HAP-1 (cell line): ENCODE measurements at regions not wholly inside any gene's neighbourhood (a gene's known extent, or its start where the extent isn't known, plus 50 kb on each side); places are given as distances from the start of the nearest gene placed in this dataset.
"Not testable (repeated sequence)": the region's sequence is repeated elsewhere in the genome, so short reads cannot be mapped to it uniquely, and the experiment has no call there.

Experiments used
- DNase-seq, 2 experiments: peaks; one replicate each; pipeline ENCODE4 v3.0.0-alpha.2; 2016 to 2020; ENCODE audit warnings: low spot score in 2 of 2
- H3K27me3 ChIP-seq: fragments of 250-450 bp; sonication (Bioruptor Pico); 2 replicates; pipeline ENCODE4 v1.5.1; 2020; ENCODE audit warnings: low read depth, mild to moderate bottlenecking, moderate library complexity
- H3K36me3 ChIP-seq: fragments of 250-450 bp; sonication (Bioruptor Pico); replicated peaks from 2 replicates; pipeline ENCODE4 v1.5.1; 2020; ENCODE audit warnings: mild to moderate bottlenecking
- H3K4me1 ChIP-seq: fragments of 250-450 bp; sonication (Bioruptor Pico); 2 replicates; pipeline ENCODE4 v1.5.1; 2020; ENCODE audit warnings: mild to moderate bottlenecking
- H3K4me3 ChIP-seq: fragments of 250-450 bp; sonication (Bioruptor Pico); 2 replicates; pipeline ENCODE4 v1.5.1; 2020; ENCODE audit warnings: mild to moderate bottlenecking, moderate library complexity
- H3K9me3 ChIP-seq: fragments of 250-450 bp; sonication (Bioruptor Pico); 2 replicates; pipeline ENCODE4 v1.5.1; 2020; ENCODE audit warnings: mild to moderate bottlenecking, moderate library complexity
- in situ Hi-C: fragments of 300-500 bp; cut with MboI; formaldehyde crosslinking; loops from 3 replicates; pipeline ENCODE4 v1.14.3; 2020; ENCODE audit warnings: low sequenced_read_pairs, inconsistent platforms, mixed read lengths

- H3K27me3 ChIP-seq, H3K9me3 ChIP-seq, in situ Hi-C loops, H3K4me3 ChIP-seq, DNase-seq, H3K36me3 ChIP-seq: not testable (repeated sequence)
- peaks cover 33% of the 10 kb centered on the region for H3K4me1 ChIP-seq
These were observed 79.6 kb upstream of the HES1 start for GRCh38 chr3:194056323-194056722.

- DNase-seq = no peak
- Histone ChIP-seq H3K36me3 (no peaks in the 10 kb centered on the region), H3K27me3 (no peaks in the 10 kb centered on the region), H3K4me3 (no peak overlapping the region), H3K4me1 (peaks cover 38% of the 10 kb centered on the region), H3K9me3 (no peaks in the 10 kb centered on the region)
- in situ Hi-C loops = no loop called here
These were observed 79.1 kb upstream of the HES1 start for GRCh38 chr3:194056731-194057415.

GRCh38 chr3:194057570-194058188, 78.3 kb upstream of the HES1 start:
- Histone ChIP-seq H3K4me1 (peaks cover 41% of the 10 kb centered on the region), H3K27me3 (no peaks in the 10 kb centered on the region), H3K9me3 (no peaks in the 10 kb centered on the region), H3K4me3 (peak overlapping the region; percentile 13), H3K36me3 (no peaks in the 10 kb centered on the region)
- in situ Hi-C loops = no loop called here
- no peak for DNase-seq

GRCh38 chr3:194058189-194058571, 77.8 kb upstream of the HES1 start:
- in situ Hi-C loops = no loop called here
- Histone ChIP-seq H3K4me3 (peak overlapping the region; percentile 13), H3K9me3 (no peaks in the 10 kb centered on the region), H3K4me1 (peaks cover 41% of the 10 kb centered on the region), H3K36me3 (no peaks in the 10 kb centered on the region), H3K27me3 (no peaks in the 10 kb centered on the region)
- DNase-seq = peak; percentile 81 to 93

- no peak overlapping the region for H3K4me3 ChIP-seq
- in situ Hi-C loops = no loop called here
- no peaks in the 10 kb centered on the region for H3K27me3 ChIP-seq
These were observed 77.2 kb upstream of the HES1 start for GRCh38 chr3:194058753-194059152.

GRCh38 chr3:194061421-194062030, 74.4 kb upstream of the HES1 start:
- Histone ChIP-seq H3K9me3 (no peaks in the 10 kb centered on the region), H3K4me3 (no peak overlapping the region), H3K4me1 (peaks cover 31% of the 10 kb centered on the region), H3K36me3 (no peaks in the 10 kb centered on the region), H3K27me3 (no peaks in the 10 kb centered on the region)
- in situ Hi-C loops = no loop called here
- no peak for DNase-seq

More at GRCh38 chr3:194058753-194059152, 77.2 kb upstream of the HES1 start:
- no peak for DNase-seq
- Histone ChIP-seq H3K36me3 (no peaks in the 10 kb centered on the region), H3K9me3 (no peaks in the 10 kb centered on the region), H3K4me1 (peaks cover 41% of the 10 kb centered on the region)

GRCh38 chr3:194062830-194063229, 73.1 kb upstream of the HES1 start:
- H3K4me1 ChIP-seq = peaks cover 26% of the 10 kb centered on the region
- H3K4me3 ChIP-seq = no peak overlapping the region
- H3K27me3 ChIP-seq = no peaks in the 10 kb centered on the region
- H3K9me3 ChIP-seq = peaks cover 1% of the 10 kb centered on the region
- H3K36me3 ChIP-seq = no peaks in the 10 kb centered on the region
- in situ Hi-C loops = no loop called here
- no peak for DNase-seq

- H3K4me3 ChIP-seq = no peak overlapping the region
These were observed 71.3 kb upstream of the HES1 start for GRCh38 chr3:194064380-194065332.

GRCh38 chr3:194067327-194067726, 68.6 kb upstream of the HES1 start:
- H3K27me3 ChIP-seq, in situ Hi-C loops: not testable (repeated sequence)

More at GRCh38 chr3:194064380-194065332, 71.3 kb upstream of the HES1 start:
- H3K9me3 ChIP-seq = peaks cover 2% of the 10 kb centered on the region
- DNase-seq = no peak
- H3K4me1 ChIP-seq = peaks cover 15% of the 10 kb centered on the region
- in situ Hi-C loops = no loop called here
- H3K36me3 ChIP-seq = no peaks in the 10 kb centered on the region
- H3K27me3 ChIP-seq = no peaks in the 10 kb centered on the region

GRCh38 chr3:194067949-194068362, 68.0 kb upstream of the HES1 start:
- Histone ChIP-seq H3K36me3 (no peaks in the 10 kb centered on the region), H3K4me1 (peaks cover 13% of the 10 kb centered on the region), H3K9me3 (peaks cover 2% of the 10 kb centered on the region), H3K27me3 (no peaks in the 10 kb centered on the region), H3K4me3 (no peak overlapping the region)
- in situ Hi-C loops = no loop called here
- DNase-seq = no peak

More at GRCh38 chr3:194067327-194067726, 68.6 kb upstream of the HES1 start:
- not testable (repeated sequence) for H3K36me3 ChIP-seq, H3K9me3 ChIP-seq, H3K4me3 ChIP-seq, DNase-seq
- peaks cover 13% of the 10 kb centered on the region for H3K4me1 ChIP-seq

GRCh38 chr3:194069421-194070219, 66.3 kb upstream of the HES1 start:
- peaks cover 2% of the 10 kb centered on the region for H3K9me3 ChIP-seq
- H3K27me3 ChIP-seq = no peaks in the 10 kb centered on the region
- DNase-seq = no peak
- no peaks in the 10 kb centered on the region for H3K36me3 ChIP-seq
- peaks cover 13% of the 10 kb centered on the region for H3K4me1 ChIP-seq
- H3K4me3 ChIP-seq = no peak overlapping the region
- in situ Hi-C loops = no loop called here

- peaks cover 2% of the 10 kb centered on the region for H3K9me3 ChIP-seq
- H3K4me1 ChIP-seq = peaks cover 13% of the 10 kb centered on the region
- H3K4me3 ChIP-seq = no peak overlapping the region; the same call in 1 of the 2 replicates
- H3K36me3 ChIP-seq = no peaks in the 10 kb centered on the region
- in situ Hi-C loops = no loop called here
- DNase-seq = no peak
- H3K27me3 ChIP-seq = no peaks in the 10 kb centered on the region
These were observed 65.7 kb upstream of the HES1 start for GRCh38 chr3:194070220-194070633.
